ENCODE measurements at regions not wholly inside any gene's neighbourhood (a gene's known extent, or its start where the extent isn't known, plus 50 kb on each side); places are given as distances from the start of the nearest gene placed in this dataset.

DNA sequence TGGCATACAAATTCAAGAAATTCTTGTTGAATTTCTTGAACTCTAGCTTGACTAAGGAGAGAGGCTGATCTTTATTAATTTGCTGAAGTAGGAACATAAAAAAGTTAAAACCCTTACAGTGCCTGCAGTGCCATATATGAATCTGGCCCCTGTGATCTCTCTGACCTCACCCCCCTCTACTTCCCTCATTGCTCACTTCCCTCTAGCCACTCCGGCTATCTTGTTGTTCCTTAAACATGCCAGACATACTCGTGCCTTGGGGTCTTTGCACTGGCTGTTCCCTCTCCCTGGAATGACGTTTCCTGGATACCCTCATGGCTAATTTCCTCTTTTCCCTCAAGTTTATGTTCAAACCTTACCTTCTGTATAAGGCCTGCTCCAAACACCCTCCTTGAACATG, 246.3 kb upstream of the SIX2 start:
- DNase-seq: no peak

GRCh38 chr2:45254025-45254424, 244.8 kb upstream of the SIX2 start:
- DNase-seq: no peak

DNA sequence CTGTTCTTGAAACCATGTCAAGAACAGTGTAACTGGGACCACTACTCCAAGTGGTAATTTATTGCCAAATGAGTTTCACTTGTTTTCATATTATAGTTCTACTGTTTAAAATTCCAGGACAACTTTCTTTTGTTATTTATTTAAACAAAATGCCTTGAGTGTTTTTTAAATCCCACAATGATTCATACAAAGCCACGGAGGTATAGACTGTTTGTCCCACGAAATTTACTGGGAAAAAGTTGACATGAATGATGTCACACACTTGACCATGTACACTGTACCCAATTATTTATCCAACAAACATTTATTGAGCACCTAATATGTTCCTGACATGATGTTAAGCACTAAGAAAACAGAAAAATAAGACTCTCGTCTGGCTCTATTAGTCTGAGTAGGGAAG, 243.9 kb upstream of the SIX2 start:
- DNase-seq: no peak

DNA sequence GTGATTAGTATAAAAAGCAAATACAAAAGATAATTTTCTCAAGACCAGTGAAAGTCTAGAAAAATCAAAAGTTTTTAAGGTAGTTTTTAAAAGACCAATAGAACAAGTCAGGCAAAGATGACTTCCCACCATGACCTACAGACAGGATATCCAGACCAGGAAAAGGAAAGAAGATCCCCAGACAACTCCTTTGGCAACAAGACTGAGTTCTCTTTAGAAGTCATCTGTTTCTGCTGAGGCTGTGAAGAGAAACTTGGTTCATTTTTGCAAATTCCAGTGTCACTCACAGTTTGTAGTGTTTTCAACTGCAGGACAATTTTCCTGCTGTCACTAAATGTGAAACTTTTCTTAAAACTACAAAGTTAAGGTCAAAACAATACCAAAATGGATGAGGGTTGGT, 240.9 kb upstream of the SIX2 start:
- no peak for DNase-seq

DNA sequence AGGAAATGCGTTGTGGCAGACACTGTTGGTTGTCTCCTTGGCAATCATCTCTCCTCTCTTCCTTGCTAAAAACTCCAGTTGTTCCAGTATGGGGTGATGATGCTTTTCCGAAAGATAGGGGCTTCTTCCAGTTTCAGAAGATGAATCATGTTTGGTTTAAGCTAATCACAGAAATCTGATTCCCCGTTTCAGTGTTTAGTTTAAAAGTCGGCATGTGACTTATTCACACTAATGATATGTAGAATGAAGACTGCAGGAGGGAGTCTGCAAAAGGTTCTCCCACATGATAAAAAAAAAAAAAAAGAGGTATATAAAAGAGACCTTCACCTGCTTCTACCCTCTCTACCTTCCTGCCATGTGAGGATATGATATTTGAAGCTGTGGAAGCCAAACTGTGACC, 239.0 kb upstream of the SIX2 start:
- DNase-seq: no peak

DNA sequence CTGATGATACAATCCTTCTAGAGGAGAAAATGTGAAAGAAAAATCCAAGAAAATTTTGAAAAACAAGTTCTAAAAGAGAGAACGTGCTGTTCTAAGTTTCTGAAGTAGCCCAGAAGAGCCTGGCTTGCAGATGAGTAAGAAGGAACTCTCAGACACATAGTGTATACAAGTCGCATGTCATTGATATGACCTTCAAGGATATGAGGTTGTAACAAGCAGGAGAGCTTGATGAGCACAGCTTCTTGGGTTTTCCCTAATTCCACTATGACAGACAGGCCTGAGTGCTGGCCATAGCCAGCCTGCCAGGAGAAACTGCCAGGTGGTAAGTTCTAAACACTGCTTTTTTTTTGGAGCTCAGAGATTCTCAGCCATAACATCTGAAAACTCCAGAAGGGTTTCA, 235.7 kb upstream of the SIX2 start:
- no peak for DNase-seq

GRCh38 chr2:45242161-45242741, 233.0 kb upstream of the SIX2 start:
- DNase-seq: peak in 10 of 51 donors; percentile 4 to 26 (median 10)

GRCh38 chr2:45241061-45241561, 231.9 kb upstream of the SIX2 start:
- DNase-seq: no peak

DNA sequence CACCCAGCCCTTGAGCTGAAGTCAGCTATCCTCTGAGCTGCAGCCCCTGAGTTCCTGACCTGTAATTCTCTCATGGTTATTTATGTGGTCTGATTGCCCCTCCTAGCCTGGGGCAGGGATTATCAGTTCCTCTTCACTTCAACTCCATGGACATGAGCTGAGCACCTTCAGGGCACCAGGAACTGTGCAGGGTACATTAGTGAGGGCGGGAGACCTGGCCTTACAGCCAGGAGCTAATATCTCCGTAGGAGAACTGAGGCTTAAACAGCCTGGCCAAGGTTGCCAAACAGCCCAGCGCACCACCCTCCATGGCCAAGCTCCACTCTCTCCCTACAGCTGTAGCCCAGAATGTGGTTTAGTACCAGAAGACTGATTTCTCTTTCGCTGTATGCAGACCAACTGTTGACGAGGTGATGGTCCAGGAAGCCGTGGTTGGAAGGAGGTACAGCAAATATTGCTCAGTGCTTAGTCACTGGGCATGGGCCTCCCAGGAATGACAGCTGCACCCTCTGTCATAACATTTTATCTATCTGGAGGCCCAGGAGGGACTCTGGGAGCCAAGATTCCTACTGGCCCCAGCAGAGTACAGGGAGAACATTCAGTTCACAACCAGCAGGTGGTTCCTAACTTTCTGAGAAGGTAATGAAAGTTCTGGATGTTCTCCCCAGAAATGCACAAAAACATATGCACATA, 228.7 kb upstream of the SIX2 start:
- DNase-seq: no peak

GRCh38 chr2:45237128-45237527, 227.9 kb upstream of the SIX2 start:
- no peak for DNase-seq

DNA sequence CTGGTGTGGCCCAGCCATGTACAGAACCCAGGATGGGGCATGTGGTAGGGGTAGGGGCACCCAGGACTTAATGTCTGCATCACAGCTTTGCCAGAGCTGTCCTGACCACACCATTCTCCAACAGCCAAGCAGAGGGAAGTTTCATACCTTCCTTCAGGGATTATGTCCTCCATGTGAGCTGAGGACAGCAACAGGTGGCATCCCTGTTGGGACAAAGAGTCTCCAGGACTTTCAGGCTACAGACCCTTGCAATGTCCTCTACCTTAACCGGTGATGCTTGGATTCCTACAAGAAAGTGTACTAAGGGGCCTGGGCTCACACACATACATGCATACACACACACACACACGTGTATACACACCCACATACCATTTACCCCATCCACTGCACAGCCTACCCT, 227.0 kb upstream of the SIX2 start:
- no peak for DNase-seq

GRCh38 chr2:45233301-45233700, 224.0 kb upstream of the SIX2 start:
- no peak for DNase-seq

GRCh38 chr2:45232818-45233217, 223.6 kb upstream of the SIX2 start:
- no peak for DNase-seq

- DNase-seq: no peak
These were observed 220.2 kb upstream of the SIX2 start for GRCh38 chr2:45229411-45229810.

- no peak for DNase-seq
These were observed 218.1 kb upstream of the SIX2 start for GRCh38 chr2:45227347-45227746.

GRCh38 chr2:45224993-45225380, 215.7 kb upstream of the SIX2 start:
- no peak for DNase-seq

GRCh38 chr2:45224321-45224992, 215.2 kb upstream of the SIX2 start:
- no peak for DNase-seq

DNA sequence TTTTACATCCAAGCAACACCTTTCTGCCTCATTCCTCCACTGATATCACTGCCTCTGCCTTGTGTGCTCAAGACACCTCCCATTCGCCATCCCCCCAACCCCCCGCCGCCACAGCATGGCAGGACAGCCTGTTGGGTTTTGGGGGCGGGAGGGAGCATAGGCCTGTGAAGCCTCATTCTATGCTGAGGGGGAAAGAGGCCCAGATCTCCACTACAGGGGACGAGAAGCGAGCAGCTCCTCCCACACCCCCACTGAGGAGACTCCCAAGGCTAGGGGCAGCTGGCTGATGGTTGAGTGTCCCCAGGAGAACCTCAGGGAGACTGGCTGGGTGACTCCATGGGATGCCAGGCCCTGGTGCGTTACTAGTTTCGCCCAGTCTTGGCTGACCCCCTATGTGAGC, 214.3 kb upstream of the SIX2 start:
- no peak for DNase-seq

DNA sequence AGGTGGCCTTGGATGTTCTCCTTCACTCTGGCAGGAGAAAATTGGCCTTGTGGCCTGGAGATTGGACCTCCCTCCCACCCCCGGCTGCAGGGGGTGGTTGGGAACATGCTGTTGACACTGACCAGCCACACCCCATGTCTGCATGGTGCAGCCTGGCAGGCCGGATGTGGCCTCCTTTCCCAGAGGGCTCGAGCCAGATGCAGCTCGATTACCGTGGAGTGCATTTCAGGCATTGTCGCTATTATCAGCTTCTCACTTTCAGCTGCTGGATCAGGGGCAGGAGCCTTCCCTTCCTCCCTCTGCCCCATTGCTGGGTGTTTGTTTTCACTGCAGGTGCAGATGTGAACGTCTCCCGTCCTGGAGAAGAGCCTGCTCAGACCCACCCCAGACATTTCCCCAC, 211.0 kb upstream of the SIX2 start:
- DNase-seq: no peak

- DNase-seq: no peak
These were observed 209.7 kb upstream of the SIX2 start for GRCh38 chr2:45218931-45219339.

DNA sequence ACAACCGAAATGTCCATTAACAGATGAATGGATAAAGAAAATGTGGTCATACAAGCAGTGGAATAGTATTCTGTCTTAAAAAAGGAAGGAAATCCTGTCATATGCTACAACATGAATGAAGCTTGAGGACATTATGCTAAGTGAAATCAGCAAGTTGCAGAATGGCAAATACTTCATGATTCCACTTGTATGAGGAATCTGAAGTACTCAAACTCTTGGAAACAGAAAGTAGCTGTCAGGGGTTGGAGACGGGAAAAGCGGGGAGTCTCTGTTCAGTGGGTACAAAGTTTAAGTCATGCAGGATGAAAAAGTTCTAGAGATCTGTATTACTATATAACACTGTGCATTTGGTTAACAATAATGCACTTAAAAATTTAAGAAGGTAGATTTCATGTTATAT, 209.0 kb upstream of the SIX2 start:
- DNase-seq: no peak

DNA sequence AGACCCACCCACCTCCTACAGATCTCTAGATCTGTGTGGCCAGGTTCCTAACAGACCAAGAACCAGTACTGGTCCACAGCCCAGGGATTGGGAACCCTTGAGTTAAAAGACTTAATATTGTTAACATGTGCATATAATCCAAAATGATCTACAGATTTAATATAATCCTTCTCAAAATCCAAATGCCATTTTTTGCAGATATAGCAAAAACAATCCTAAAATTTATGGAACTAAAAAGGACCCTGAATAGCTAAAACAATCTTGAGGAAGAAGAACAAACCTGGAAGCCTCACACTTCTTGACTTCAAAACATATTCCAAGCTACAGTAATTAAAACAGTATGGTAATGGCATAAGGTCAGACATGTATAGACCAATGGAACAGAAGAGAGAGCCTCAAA, 206.9 kb upstream of the SIX2 start:
- no peak for DNase-seq

DNA sequence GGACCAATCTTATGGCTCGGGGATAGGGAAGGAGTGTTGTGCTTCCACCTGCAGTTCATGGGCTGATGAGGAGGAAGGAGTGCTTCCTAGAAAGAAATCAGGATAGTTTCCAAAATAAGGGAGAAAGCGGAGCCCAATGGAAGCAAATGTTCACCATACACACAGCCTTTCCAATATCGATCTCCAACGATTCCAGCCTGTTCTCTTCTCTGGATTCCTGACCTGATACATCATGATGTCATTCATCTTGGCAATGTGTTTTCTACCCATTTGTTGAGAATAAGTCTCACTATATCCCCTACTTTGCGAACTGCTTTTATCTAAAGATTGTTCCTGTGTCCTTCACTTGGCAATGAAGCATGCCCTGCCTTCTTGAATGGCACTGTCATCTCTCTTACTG, 205.3 kb upstream of the SIX2 start:
- DNase-seq: no peak

Data from hypothalamus (tissue), 51 donors.